IMR-90 (cell line): ENCODE measurements at regions not wholly inside any gene's neighbourhood (a gene's known extent, or its start where the extent isn't known, plus 50 kb on each side); places are given as distances from the start of the nearest gene placed in this dataset.

Experiments
- ATAC-seq: fragments of 200-7000 bp; cut with Tn5 transposase; 2 replicates; pipeline ENCODE4 v1.9.1; 2020; ENCODE audit warnings: low read depth, mild to moderate bottlenecking, moderate library complexity
- BruUV-seq: library from RNA; stranded (reverse); fragments of 400-500 nt; replicated peaks from 2 replicates; lab custom pipeline; 2021; lab: Mats Ljungman, UMichigan
- CTCF ChIA-PET: fragments of 300-600 bp; formaldehyde crosslinking; extraction: SDS; loops from one replicate; lab custom pipeline; 2021; ENCODE audit warnings: antibody characterized with exemption; lab: Yijun Ruan, JAX
- POLR2A ChIA-PET: fragments of 300-600 bp; sonication (Branson Sonifier 250); formaldehyde crosslinking; loops from one replicate; lab custom pipeline; 2022; ENCODE audit warnings: antibody characterized with exemption; ENCODE audit not compliant: unreplicated experiment; lab: Charles Lee
- DNase-seq: peaks from one replicate; pipeline ENCODE4 v3.0.0; 2013
- H2AFZ ChIP-seq: replicated peaks from 2 replicates; pipeline ENCODE3; 2013; ENCODE audit warnings: low read length, mild to moderate bottlenecking; ENCODE audit not compliant: poor library complexity
- H2AK5ac ChIP-seq: 2 replicates; pipeline ENCODE4 v1.6.1; 2013; ENCODE audit warnings: low read depth, low read length, inconsistent platforms
- H2AK9ac ChIP-seq: replicated peaks from 2 replicates; pipeline ENCODE3; 2013; ENCODE audit warnings: mild to moderate bottlenecking, low read depth, low read length, moderate library complexity; ENCODE audit not compliant: poor library complexity
- H2BK120ac ChIP-seq: 2 replicates; pipeline ENCODE4 v1.6.1; 2013; ENCODE audit warnings: low read depth, low read length, inconsistent platforms
- H2BK15ac ChIP-seq: 3 replicates; pipeline ENCODE4 v1.6.1; 2013; ENCODE audit warnings: low read depth, low read length, inconsistent platforms
- H2BK20ac ChIP-seq: 2 replicates; pipeline ENCODE4 v1.6.1; 2013; ENCODE audit warnings: low read depth, mild to moderate bottlenecking, inconsistent platforms, low read length, moderate library complexity
- H2BK5ac ChIP-seq: 2 replicates; pipeline ENCODE4 v1.6.1; 2013; ENCODE audit warnings: mild to moderate bottlenecking, low read depth, low read length, inconsistent platforms; ENCODE audit not compliant: poor library complexity, severe bottlenecking
- H3K14ac ChIP-seq: replicated peaks from 2 replicates; pipeline ENCODE4 v1.6.1; 2013; ENCODE audit warnings: low read depth, low read length, inconsistent platforms
- H3K18ac ChIP-seq: 2 replicates; pipeline ENCODE4 v1.6.1; 2013; ENCODE audit warnings: low read depth, low read length, control low read depth
- H3K23ac ChIP-seq: 2 replicates; pipeline ENCODE4 v1.6.1; 2013; ENCODE audit warnings: low read depth, low read length, inconsistent platforms
- H3K27ac ChIP-seq: 2 replicates; pipeline ENCODE4 v1.5.1; 2013; ENCODE audit warnings: mild to moderate bottlenecking, control low read depth, low read length; ENCODE audit not compliant: insufficient read depth
- H3K27me3 ChIP-seq: 2 replicates; pipeline ENCODE4 v1.6.1; 2013; ENCODE audit warnings: low read length; ENCODE audit not compliant: control insufficient read depth, insufficient read depth
- H3K36me3 ChIP-seq: 2 replicates; pipeline ENCODE4 v1.6.1; 2013; ENCODE audit warnings: low read length, mixed read lengths; ENCODE audit not compliant: control insufficient read depth, insufficient read depth
- H3K4ac ChIP-seq: 2 replicates; pipeline ENCODE4 v1.6.1; 2013; ENCODE audit warnings: low read depth, low read length, inconsistent platforms
- H3K4me1 ChIP-seq: 2 replicates; pipeline ENCODE4 v1.6.1; 2013; ENCODE audit warnings: low read length, mixed read lengths; ENCODE audit not compliant: control insufficient read depth, insufficient read depth
- H3K4me2 ChIP-seq: 2 replicates; pipeline ENCODE4 v1.6.1; 2013; ENCODE audit warnings: low read depth, mild to moderate bottlenecking, control low read depth, low read length, moderate library complexity
- H3K4me3 ChIP-seq: 2 replicates; pipeline ENCODE4 v1.5.1; 2013; ENCODE audit warnings: low read depth, mild to moderate bottlenecking, control low read depth, low read length, moderate library complexity; ENCODE audit not compliant: insufficient read depth
- H3K56ac ChIP-seq: 2 replicates; pipeline ENCODE4 v1.6.1; 2013; ENCODE audit warnings: low read length, inconsistent platforms; ENCODE audit not compliant: insufficient read depth; ENCODE audit errors: extremely low read depth
- H3K79me1 ChIP-seq, 2 experiments: 2 replicates each; pipeline ENCODE4 v1.6.1; 2013; ENCODE audit warnings: low read length in 2 of 2, inconsistent platforms in 1 of 2, low read depth in 1 of 2
- H3K9ac ChIP-seq: 2 replicates; pipeline ENCODE4 v1.6.1; 2013; ENCODE audit warnings: low read depth, low read length, control low read depth
- H3K9me1 ChIP-seq: 2 replicates; pipeline ENCODE4 v1.6.1; 2013; ENCODE audit warnings: low read length, inconsistent platforms; ENCODE audit not compliant: insufficient read depth
- H3K9me3 ChIP-seq: 2 replicates; pipeline ENCODE4 v1.6.1; 2013; ENCODE audit warnings: low read length; ENCODE audit not compliant: control insufficient read depth, insufficient read depth
- H4K20me1 ChIP-seq: 2 replicates; pipeline ENCODE4 v1.6.1; 2013; ENCODE audit warnings: low read length, inconsistent platforms; ENCODE audit not compliant: insufficient read depth
- H4K5ac ChIP-seq: 2 replicates; pipeline ENCODE4 v1.6.1; 2013; ENCODE audit warnings: mild to moderate bottlenecking, low read depth, low read length, control low read depth
- H4K8ac ChIP-seq, 2 experiments: 2 replicates each; pipeline ENCODE4 v1.6.1; 2013; ENCODE audit warnings: low read depth in 2 of 2, low read length in 2 of 2, control low read depth in 1 of 2, inconsistent platforms in 1 of 2
- H4K91ac ChIP-seq: 2 replicates; pipeline ENCODE4 v1.6.1; 2013; ENCODE audit warnings: low read depth, low read length, inconsistent platforms; ENCODE audit not compliant: insufficient read depth
- RAD21 ChIP-seq: IDR thresholded peaks from 2 replicates; pipeline ENCODE4 v1.6.1; 2012; ENCODE audit warnings: low read length, improper control_type of control experiment
- WGBS, 2 experiments: methylation state at CpG; one replicate each; pipeline versions ENCODE4 v1.1.5 to v1.1.7; 2013; ENCODE audit warnings: missing lambda C conversion rate in 2 of 2; ENCODE audit not compliant: insufficient read length in 1 of 2; ENCODE audit errors: extremely low coverage in 2 of 2; 5-methylcytosine and 5-hydroxymethylcytosine counted together
- dilution Hi-C: fragments of 300-500 bp; cut with HindIII; formaldehyde crosslinking; loops from one replicate; pipeline ENCODE4 v1.14.3; 2018; ENCODE audit warnings: low sequenced_read_pairs; ENCODE audit not compliant: unreplicated experiment
- in situ Hi-C: fragments of 300-500 bp; cut with MboI; formaldehyde crosslinking; loops from 3 replicates; pipeline ENCODE4 v1.14.3; 2019; ENCODE audit warnings: low sequenced_read_pairs, inconsistent platforms, mixed read lengths
- intact Hi-C: fragments of 100-400 bp; cut with micrococcal nuclease; formaldehyde crosslinking; loops from 2 replicates; pipeline ENCODE4 v1.10.0; 2022

DNA sequence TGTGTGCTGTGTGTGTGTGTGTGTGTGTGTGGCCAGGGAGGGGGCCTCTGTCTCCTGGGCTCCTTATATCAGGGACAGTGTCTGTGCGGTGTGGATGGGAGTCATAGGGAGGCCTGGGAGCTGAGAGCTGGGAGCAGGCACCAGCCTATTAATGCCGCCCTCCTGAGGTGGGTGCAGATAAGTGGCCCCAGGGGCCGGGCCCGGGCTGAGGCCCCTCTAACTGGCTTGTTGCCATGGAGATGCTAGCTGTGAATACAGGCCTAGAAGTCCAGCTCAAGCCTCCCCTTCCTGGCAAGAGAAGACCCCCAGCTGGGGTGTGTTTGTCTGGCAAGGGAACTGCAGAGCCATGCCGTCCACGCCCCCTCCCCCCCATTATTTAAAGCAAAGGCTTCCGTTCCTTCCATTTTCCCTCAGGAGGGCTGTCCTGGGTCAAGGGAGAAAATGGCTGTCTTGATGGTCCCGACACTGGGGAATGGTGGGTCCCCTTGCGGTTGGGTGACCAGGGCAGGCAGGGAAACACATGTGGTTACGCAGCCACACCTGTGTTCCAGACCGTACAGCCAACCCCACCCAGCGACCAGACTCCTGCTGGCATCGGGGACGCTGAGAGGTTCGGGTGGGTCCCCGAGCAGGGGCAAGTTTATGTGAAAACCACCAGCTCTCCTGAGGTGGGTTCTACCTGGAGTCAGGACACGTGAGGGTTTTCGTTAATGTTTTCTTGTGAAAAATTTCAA is 141.1 kb downstream of the MRM1 start:
- no peak for ATAC-seq
- no peak overlapping the region for H3K4ac ChIP-seq
- H3K18ac ChIP-seq, result no peak overlapping the region
- H2BK15ac ChIP-seq, result no peak overlapping the region
- no TSS peak for BruUV-seq
- no peaks in the 10 kb centered on the region for H3K9me3 ChIP-seq
- no peak overlapping the region for H2BK5ac ChIP-seq
- no peak overlapping the region for H3K56ac ChIP-seq
- H3K4me2 ChIP-seq, result no peak overlapping the region
- H2AFZ ChIP-seq, result no peak overlapping the region
- ChIA-PET CTCF (no interaction called here), POLR2A (no interaction called here)
- H2AK9ac ChIP-seq, result no peak overlapping the region
- H3K27me3 ChIP-seq, result peaks cover 9% of the 10 kb centered on the region
- in situ Hi-C loops, result no loop called here
- intact Hi-C loops, result no loop called here
- no peak overlapping the region for H2BK120ac ChIP-seq
- H2AK5ac ChIP-seq, result no peak overlapping the region
- H3K23ac ChIP-seq, result no peak overlapping the region
- H3K27ac ChIP-seq, result no peak overlapping the region
- H2BK20ac ChIP-seq, result no peak overlapping the region
- no peaks in the 10 kb centered on the region for H3K9me1 ChIP-seq
- no peaks in the 10 kb centered on the region for H3K36me3 ChIP-seq
- no peak overlapping the region for H4K8ac ChIP-seq
- H3K4me3 ChIP-seq, result no peak overlapping the region
- no peak for TF ChIP-seq RAD21
- H4K20me1 ChIP-seq, result no peaks in the 10 kb centered on the region
- dilution Hi-C loops, result no loop called here
- H4K5ac ChIP-seq, result no peak overlapping the region
- no peak overlapping the region for H3K14ac ChIP-seq
- no peak overlapping the region for H4K91ac ChIP-seq
- no peaks in the 10 kb centered on the region for H3K4me1 ChIP-seq
- H3K9ac ChIP-seq, result no peak overlapping the region
- no peak for DNase-seq
- H3K79me1 ChIP-seq, result no peaks in the 10 kb centered on the region
- WGBS, 2 experiments, result 65% methylated on average over 2 of the region's 18 CpGs; no CpG with 5 or more reads in 1 of the 2 experiments
